ENCODE measurements at regions not wholly inside any gene's neighbourhood (a gene's known extent, or its start where the extent isn't known, plus 50 kb on each side); places are given as distances from the start of the nearest gene placed in this dataset.

DNA sequence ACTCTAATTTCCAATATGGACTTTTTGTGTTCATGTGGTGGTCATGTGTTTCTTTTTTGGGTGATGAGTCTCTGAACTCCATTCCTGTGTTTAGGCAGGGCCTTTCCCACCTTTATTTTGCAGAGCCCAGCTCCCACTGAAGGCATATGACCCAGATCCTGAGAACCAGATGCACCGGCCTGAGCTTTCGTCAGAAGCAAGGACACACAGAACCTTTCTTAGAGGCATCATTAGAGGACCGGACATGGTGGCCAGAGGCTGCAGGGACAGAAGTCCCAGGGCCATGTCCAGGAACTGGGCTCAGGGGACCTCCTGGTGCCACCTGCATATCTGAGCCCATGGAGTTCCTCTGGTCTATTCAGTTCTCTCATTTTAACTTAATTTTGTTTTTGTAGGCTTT is 200.9 kb upstream of the ZNF32 start:
- no peak for ATAC-seq
- TF ChIP-seq, protein P1, sequence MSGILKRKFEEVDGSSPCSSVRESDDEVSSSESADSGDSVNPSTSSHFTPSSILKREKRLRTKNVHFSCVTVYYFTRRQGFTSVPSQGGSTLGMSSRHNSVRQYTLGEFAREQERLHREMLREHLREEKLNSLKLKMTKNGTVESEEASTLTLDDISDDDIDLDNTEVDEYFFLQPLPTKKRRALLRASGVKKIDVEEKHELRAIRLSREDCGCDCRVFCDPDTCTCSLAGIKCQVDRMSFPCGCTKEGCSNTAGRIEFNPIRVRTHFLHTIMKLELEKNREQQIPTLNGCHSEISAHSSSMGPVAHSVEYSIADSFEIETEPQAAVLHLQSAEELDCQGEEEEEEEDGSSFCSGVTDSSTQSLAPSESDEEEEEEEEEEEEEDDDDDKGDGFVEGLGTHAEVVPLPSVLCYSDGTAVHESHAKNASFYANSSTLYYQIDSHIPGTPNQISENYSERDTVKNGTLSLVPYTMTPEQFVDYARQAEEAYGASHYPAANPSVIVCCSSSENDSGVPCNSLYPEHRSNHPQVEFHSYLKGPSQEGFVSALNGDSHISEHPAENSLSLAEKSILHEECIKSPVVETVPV (CRISPR knock-in tag; IDR thresholded peaks at IDR 0.05), result no peak
- TF ChIP-seq PPARA (CRISPR knock-in tag; IDR thresholded peaks at IDR 0.05; ENCODE audit: borderline replicate concordance), result no peak
- no peak for TF ChIP-seq ZNF8 (CRISPR knock-in tag; IDR thresholded peaks at IDR 0.05)
- TF ChIP-seq ISL1 (CRISPR knock-in tag; IDR thresholded peaks at IDR 0.05), result no peak
- TF ChIP-seq ZC3H10 (CRISPR knock-in tag; IDR thresholded peaks at IDR 0.05), result no peak
- no peak for TF ChIP-seq GLIS3 (CRISPR knock-in tag; IDR thresholded peaks at IDR 0.05)
- no peak for TF ChIP-seq TSHZ2 (CRISPR knock-in tag; IDR thresholded peaks at IDR 0.05)
- no peak for TF ChIP-seq ZNF565 (CRISPR knock-in tag; conservative IDR thresholded peaks at IDR 0.05; ENCODE audit: low read depth)
- TF ChIP-seq SNAI2 (CRISPR knock-in tag; IDR thresholded peaks at IDR 0.05), result no peak
- no peak for TF ChIP-seq TOX (CRISPR knock-in tag; IDR thresholded peaks at IDR 0.05; ENCODE audit: borderline replicate concordance)
- TF ChIP-seq ZFP3 (CRISPR knock-in tag; IDR thresholded peaks at IDR 0.05), result no peak
- TF ChIP-seq, protein P2, sequence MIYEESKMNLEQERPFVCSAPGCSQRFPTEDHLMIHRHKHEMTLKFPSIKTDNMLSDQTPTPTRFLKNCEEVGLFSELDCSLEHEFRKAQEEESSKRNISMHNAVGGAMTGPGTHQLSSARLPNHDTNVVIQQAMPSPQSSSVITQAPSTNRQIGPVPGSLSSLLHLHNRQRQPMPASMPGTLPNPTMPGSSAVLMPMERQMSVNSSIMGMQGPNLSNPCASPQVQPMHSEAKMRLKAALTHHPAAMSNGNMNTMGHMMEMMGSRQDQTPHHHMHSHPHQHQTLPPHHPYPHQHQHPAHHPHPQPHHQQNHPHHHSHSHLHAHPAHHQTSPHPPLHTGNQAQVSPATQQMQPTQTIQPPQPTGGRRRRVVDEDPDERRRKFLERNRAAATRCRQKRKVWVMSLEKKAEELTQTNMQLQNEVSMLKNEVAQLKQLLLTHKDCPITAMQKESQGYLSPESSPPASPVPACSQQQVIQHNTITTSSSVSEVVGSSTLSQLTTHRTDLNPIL (CRISPR knock-in tag; IDR thresholded peaks at IDR 0.05; ENCODE audit: low read depth), result no peak
- no peak for TF ChIP-seq BACH2 (CRISPR knock-in tag; IDR thresholded peaks at IDR 0.05; ENCODE audit: borderline replicate concordance)
- TF ChIP-seq ZNF70 (CRISPR knock-in tag; IDR thresholded peaks at IDR 0.05), result no peak
- TF ChIP-seq ARNTL (CRISPR knock-in tag; IDR thresholded peaks at IDR 0.05; ENCODE audit: borderline replicate concordance, low read depth), result no peak

GRCh38 chr10:43846968-43847367 is 198.3 kb upstream of the ZNF32 start:
- TF ChIP-seq CSDC2 (CRISPR knock-in tag; IDR thresholded peaks at IDR 0.05) (no peak), ZFP30 (CRISPR knock-in tag; IDR thresholded peaks at IDR 0.05) (no peak), ISL1 (CRISPR knock-in tag; IDR thresholded peaks at IDR 0.05) (no peak)
- TF ChIP-seq, protein P3, sequence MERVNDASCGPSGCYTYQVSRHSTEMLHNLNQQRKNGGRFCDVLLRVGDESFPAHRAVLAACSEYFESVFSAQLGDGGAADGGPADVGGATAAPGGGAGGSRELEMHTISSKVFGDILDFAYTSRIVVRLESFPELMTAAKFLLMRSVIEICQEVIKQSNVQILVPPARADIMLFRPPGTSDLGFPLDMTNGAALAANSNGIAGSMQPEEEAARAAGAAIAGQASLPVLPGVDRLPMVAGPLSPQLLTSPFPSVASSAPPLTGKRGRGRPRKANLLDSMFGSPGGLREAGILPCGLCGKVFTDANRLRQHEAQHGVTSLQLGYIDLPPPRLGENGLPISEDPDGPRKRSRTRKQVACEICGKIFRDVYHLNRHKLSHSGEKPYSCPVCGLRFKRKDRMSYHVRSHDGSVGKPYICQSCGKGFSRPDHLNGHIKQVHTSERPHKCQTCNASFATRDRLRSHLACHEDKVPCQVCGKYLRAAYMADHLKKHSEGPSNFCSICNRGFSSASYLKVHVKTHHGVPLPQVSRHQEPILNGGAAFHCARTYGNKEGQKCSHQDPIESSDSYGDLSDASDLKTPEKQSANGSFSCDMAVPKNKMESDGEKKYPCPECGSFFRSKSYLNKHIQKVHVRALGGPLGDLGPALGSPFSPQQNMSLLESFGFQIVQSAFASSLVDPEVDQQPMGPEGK (CRISPR knock-in tag; IDR thresholded peaks at IDR 0.05; ENCODE audit: borderline replicate concordance), result no peak
- TF ChIP-seq, protein P1 (CRISPR knock-in tag; IDR thresholded peaks at IDR 0.05), result no peak
- no peak for ATAC-seq

- no peak for ATAC-seq
- TF ChIP-seq ISL1 (CRISPR knock-in tag; IDR thresholded peaks at IDR 0.05) (no peak), ZC3H10 (CRISPR knock-in tag; IDR thresholded peaks at IDR 0.05) (no peak), BACH2 (CRISPR knock-in tag; IDR thresholded peaks at IDR 0.05; ENCODE audit: borderline replicate concordance) (no peak), ZFP30 (CRISPR knock-in tag; IDR thresholded peaks at IDR 0.05) (no peak), TCF4 (CRISPR knock-in tag; IDR thresholded peaks at IDR 0.05; ENCODE audit: borderline replicate concordance) (no peak), TOX (CRISPR knock-in tag; IDR thresholded peaks at IDR 0.05; ENCODE audit: borderline replicate concordance) (no peak), ZNF565 (CRISPR knock-in tag; conservative IDR thresholded peaks at IDR 0.05; ENCODE audit: low read depth) (no peak), CSDC2 (CRISPR knock-in tag; IDR thresholded peaks at IDR 0.05) (no peak), RARB (CRISPR knock-in tag; IDR thresholded peaks at IDR 0.05) (no peak), GLIS3 (CRISPR knock-in tag; IDR thresholded peaks at IDR 0.05) (no peak), ZNF8 (CRISPR knock-in tag; IDR thresholded peaks at IDR 0.05) (no peak), ZNF70 (CRISPR knock-in tag; IDR thresholded peaks at IDR 0.05) (no peak), TSHZ2 (CRISPR knock-in tag; IDR thresholded peaks at IDR 0.05) (no peak)
- TF ChIP-seq, protein P2 (CRISPR knock-in tag; IDR thresholded peaks at IDR 0.05; ENCODE audit: low read depth), result no peak
- TF ChIP-seq, protein P1 (CRISPR knock-in tag; IDR thresholded peaks at IDR 0.05), result no peak
Measured at GRCh38 chr10:43846187-43846680, 197.6 kb upstream of the ZNF32 start.

Data from SK-N-SH treated with all-trans-retinoic acid at 6 μM for 48 hours (cell line).